Testis (tissue), 2 donors: ENCODE measurements at regions not wholly inside any gene's neighbourhood (a gene's known extent, or its start where the extent isn't known, plus 50 kb on each side); places are given as distances from the start of the nearest gene placed in this dataset.

Experiments used
- DNase-seq: peaks from one replicate; pipeline ENCODE4 v3.0.0-alpha.2; 2019
- H3K27ac ChIP-seq, 2 donors: fragments of 200-600 bp; sonication (generic); one replicate each; pipeline ENCODE4 v1.5.1; 2019
- H3K27me3 ChIP-seq: fragments of 200-600 bp; sonication (generic); one replicate; pipeline ENCODE4 v1.5.1; 2019
- H3K36me3 ChIP-seq: fragments of 200-600 bp; sonication (generic); one replicate; pipeline ENCODE4 v1.5.1; 2017; ENCODE audit warnings: low read depth; ENCODE audit errors: missing control alignments
- H3K4me1 ChIP-seq: fragments of 200-600 bp; sonication (generic); one replicate; pipeline ENCODE4 v1.5.1; 2019
- H3K4me3 ChIP-seq, 2 donors: fragments of 200-600 bp; sonication (generic); one replicate each; pipeline ENCODE4 v1.5.1; 2017 to 2019
- H3K9me3 ChIP-seq: fragments of 200-600 bp; sonication (generic); one replicate; pipeline ENCODE4 v1.5.1; 2017
- CTCF ChIP-seq, 3 experiments: fragments of 450-650 bp in 2 of 3; fragments of 200-600 bp in 1 of 3; sonication (generic) in 1 of 3; IDR thresholded peaks; one replicate each; pipeline ENCODE4 v1.5.1; 2016 to 2019; ENCODE audit warnings: antibody characterized with exemption in 3 of 3, mild to moderate bottlenecking in 2 of 3, moderate library complexity in 1 of 3
- POLR2A ChIP-seq: fragments of 450-650 bp; IDR thresholded peaks from one replicate; pipeline ENCODE4 v1.6.1; 2017; ENCODE audit warnings: antibody characterized with exemption, mild to moderate bottlenecking, moderate library complexity
- WGBS, 2 donors: methylation state at CpG; one replicate each; pipeline ENCODE4 v1.1.5; 2018; 5-methylcytosine and 5-hydroxymethylcytosine counted together
- intact Hi-C: fragments of 100-400 bp; cut with DNase I; formaldehyde crosslinking; loops from one replicate; pipeline ENCODE4 v1.15.1; 2023; ENCODE audit warnings: low total_unique reads

DNA sequence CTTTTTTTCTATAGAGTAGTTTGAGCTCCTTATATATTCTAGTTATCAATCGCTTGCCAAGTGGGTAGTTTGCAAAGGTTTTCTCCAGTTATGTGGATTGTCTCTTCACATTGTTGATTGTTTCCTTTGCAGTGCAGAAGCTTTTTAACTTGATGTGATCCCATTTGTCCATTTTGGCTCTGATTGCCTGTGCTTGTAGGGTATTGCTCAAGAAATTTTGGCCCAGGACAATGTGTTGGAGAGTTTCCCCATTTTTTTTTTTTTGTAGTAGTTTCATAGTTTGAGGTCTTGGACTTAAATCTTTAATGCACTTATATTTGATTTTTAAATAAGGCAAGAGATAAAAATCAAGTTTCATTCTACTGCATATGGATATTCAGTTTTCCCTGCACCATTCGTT lies 774.8 kb upstream of the ADAMTS5 start:
- DNase-seq, result no peak
- H3K27ac ChIP-seq, result no peak overlapping the region
- H3K36me3 ChIP-seq, result no peaks in the 10 kb centered on the region
- H3K4me1 ChIP-seq, result no peaks in the 10 kb centered on the region
- no peak overlapping the region for H3K4me3 ChIP-seq
- TF ChIP-seq CTCF (IDR thresholded peaks at IDR 0.05) (no peak), POLR2A (no peak)
- H3K27me3 ChIP-seq, result no peaks in the 10 kb centered on the region
- no peaks in the 10 kb centered on the region for H3K9me3 ChIP-seq
- WGBS, 2 donors, result 90% methylated on average over 2 of the region's 2 CpGs
- intact Hi-C loops, result loop anchor here (10.0 kb wide), 1 partner anchor 633 kb away; no protein-coding TSS in a partner anchor

DNA sequence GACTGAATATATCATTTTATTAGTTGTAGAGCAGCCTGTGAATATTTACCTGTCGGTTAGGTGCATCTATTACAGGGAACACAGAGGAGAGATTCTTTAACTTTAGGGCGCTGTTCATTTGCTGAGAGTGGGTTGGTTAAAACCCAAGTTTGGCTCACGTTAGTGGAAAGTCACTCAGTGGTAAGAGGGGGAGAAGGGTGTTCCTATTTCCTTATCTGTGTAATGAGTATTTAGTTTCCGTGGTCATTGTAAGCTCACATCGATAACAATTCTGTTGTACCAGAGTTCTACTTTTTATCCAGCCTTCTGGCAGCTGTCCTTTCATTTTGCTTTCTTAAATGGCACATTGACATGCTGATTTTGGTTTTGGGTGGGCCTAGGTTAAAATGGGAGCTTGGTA lies 773.2 kb upstream of the ADAMTS5 start:
- Histone ChIP-seq H3K27me3 (no peaks in the 10 kb centered on the region), H3K27ac (no peak overlapping the region), H3K4me1 (no peaks in the 10 kb centered on the region), H3K36me3 (no peaks in the 10 kb centered on the region), H3K4me3 (no peak overlapping the region), H3K9me3 (no peaks in the 10 kb centered on the region)
- no peak for DNase-seq
- intact Hi-C loops, result loop anchor here (10.0 kb wide), 1 partner anchor 635 kb away; no protein-coding TSS in a partner anchor
- TF ChIP-seq CTCF (IDR thresholded peaks at IDR 0.05), result no peak
- 67 to 80% methylated on average over 5 of the region's 5 CpGs for WGBS, 2 donors

DNA sequence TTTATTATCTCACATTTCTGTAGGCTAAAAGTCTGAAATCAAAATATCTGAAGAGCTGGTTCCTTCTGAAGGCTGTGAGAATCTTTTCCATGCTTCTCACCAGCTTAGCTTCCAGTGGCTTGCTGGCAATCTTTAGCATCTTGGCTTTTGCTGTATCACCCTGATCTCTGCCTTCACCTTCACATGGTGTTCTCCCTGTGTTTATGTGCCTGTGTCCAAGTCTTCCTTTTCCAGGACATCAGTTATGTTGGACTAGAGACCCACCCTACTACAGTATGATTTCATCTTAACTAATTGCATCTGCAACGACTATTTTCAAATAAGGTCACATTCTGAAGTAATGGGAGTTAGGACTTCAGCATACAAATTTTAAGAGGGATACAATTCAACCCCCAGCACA lies 772.3 kb upstream of the ADAMTS5 start:
- no peaks in the 10 kb centered on the region for H3K27me3 ChIP-seq
- no peaks in the 10 kb centered on the region for H3K4me1 ChIP-seq
- no peak overlapping the region for H3K27ac ChIP-seq
- no peaks in the 10 kb centered on the region for H3K9me3 ChIP-seq
- H3K4me3 ChIP-seq, result no peak overlapping the region
- 61 to 63% methylated on average over 1 of the region's 1 CpG for WGBS, 2 donors
- H3K36me3 ChIP-seq, result no peaks in the 10 kb centered on the region
- no peak for DNase-seq
- TF ChIP-seq POLR2A, result no peak
- TF ChIP-seq CTCF (IDR thresholded peaks at IDR 0.05), result no peak
- intact Hi-C loops, result no loop called here

- TF ChIP-seq CTCF (IDR thresholded peaks at IDR 0.05) (no peak), POLR2A (no peak)
- WGBS, 2 donors, result 94% methylated on average over 3 of the region's 3 CpGs
- no peaks in the 10 kb centered on the region for H3K27me3 ChIP-seq
- H3K27ac ChIP-seq, result no peak overlapping the region
- H3K4me3 ChIP-seq, result no peak overlapping the region
- no peaks in the 10 kb centered on the region for H3K4me1 ChIP-seq
- DNase-seq, result no peak
- H3K36me3 ChIP-seq, result no peaks in the 10 kb centered on the region
- intact Hi-C loops, result no loop called here
- H3K9me3 ChIP-seq, result no peaks in the 10 kb centered on the region
These were observed 768.8 kb upstream of the ADAMTS5 start for GRCh38 chr21:27735699-27736098.

- DNase-seq, result no peak
- no peak overlapping the region for H3K27ac ChIP-seq
- no peaks in the 10 kb centered on the region for H3K27me3 ChIP-seq
- no peaks in the 10 kb centered on the region for H3K36me3 ChIP-seq
- H3K4me3 ChIP-seq, result no peak overlapping the region
- TF ChIP-seq POLR2A (no peak), CTCF (IDR thresholded peaks at IDR 0.05) (no peak)
- no peaks in the 10 kb centered on the region for H3K4me1 ChIP-seq
- H3K9me3 ChIP-seq, result no peaks in the 10 kb centered on the region
- intact Hi-C loops, result no loop called here
These were observed 767.3 kb upstream of the ADAMTS5 start for GRCh38 chr21:27734146-27734545.
